Trophoblast cell (in vitro differentiated cells and primary cell): ENCODE measurements at regions not wholly inside any gene's neighbourhood (a gene's known extent, or its start where the extent isn't known, plus 50 kb on each side); places are given as distances from the start of the nearest gene placed in this dataset.

Source experiments
- DNase-seq, 2 donors: peaks; one replicate each; pipeline ENCODE4 v3.0.0-alpha.2; 2016
- H2AFZ ChIP-seq: 2 replicates; pipeline ENCODE4 v1.6.1; 2013; ENCODE audit warnings: low read length, moderate library complexity, mild to moderate bottlenecking; ENCODE audit not compliant: insufficient read depth, poor library complexity
- H2AK5ac ChIP-seq: 2 replicates; pipeline ENCODE4 v1.6.1; 2013; ENCODE audit warnings: mild to moderate bottlenecking, low read length
- H2BK120ac ChIP-seq: 2 replicates; pipeline ENCODE4 v1.6.1; 2013; ENCODE audit warnings: low read length, mild to moderate bottlenecking, moderate library complexity; ENCODE audit not compliant: insufficient read depth, poor library complexity
- H2BK12ac ChIP-seq: 2 replicates; pipeline ENCODE4 v1.6.1; 2013; ENCODE audit warnings: mild to moderate bottlenecking, low read length, moderate library complexity
- H2BK5ac ChIP-seq: 2 replicates; pipeline ENCODE4 v1.6.1; 2013; ENCODE audit warnings: low read length, low read depth, moderate library complexity, mild to moderate bottlenecking; ENCODE audit not compliant: poor library complexity
- H3K14ac ChIP-seq: 2 replicates; pipeline ENCODE4 v1.6.1; 2013; ENCODE audit warnings: mild to moderate bottlenecking, low read length
- H3K18ac ChIP-seq: 2 replicates; pipeline ENCODE4 v1.6.1; 2013; ENCODE audit warnings: mild to moderate bottlenecking, low read length
- H3K23ac ChIP-seq: 2 replicates; pipeline ENCODE4 v1.6.1; 2013; ENCODE audit warnings: low read length
- H3K27ac ChIP-seq: 2 replicates; pipeline ENCODE4 v1.5.1; 2013; ENCODE audit warnings: low read depth, mild to moderate bottlenecking, inconsistent platforms, low read length, moderate library complexity
- H3K27me3 ChIP-seq: 2 replicates; pipeline ENCODE4 v1.6.1; 2013; ENCODE audit warnings: inconsistent platforms, mild to moderate bottlenecking, low read length, moderate library complexity; ENCODE audit not compliant: insufficient read depth
- H3K36me3 ChIP-seq, 2 experiments: 1 replicate in 1 of 2; 2 replicates in 1 of 2; pipeline ENCODE4 v1.6.1; 2013; ENCODE audit warnings: low read length in 2 of 2, mild to moderate bottlenecking in 2 of 2, moderate library complexity in 1 of 2; ENCODE audit not compliant: insufficient read depth in 2 of 2, control insufficient read depth in 1 of 2
- H3K4ac ChIP-seq: 2 replicates; pipeline ENCODE4 v1.6.1; 2013; ENCODE audit warnings: low read depth, mild to moderate bottlenecking, low read length, moderate library complexity
- H3K4me1 ChIP-seq, 2 experiments: 1 replicate in 1 of 2; 2 replicates in 1 of 2; pipeline ENCODE4 v1.6.1; 2013; ENCODE audit warnings: low read length in 2 of 2, mild to moderate bottlenecking in 2 of 2, moderate library complexity in 1 of 2; ENCODE audit not compliant: insufficient read depth in 2 of 2, control insufficient read depth in 1 of 2
- H3K4me2 ChIP-seq: 2 replicates; pipeline ENCODE4 v1.6.1; 2013; ENCODE audit warnings: inconsistent platforms, mild to moderate bottlenecking, low read length, moderate library complexity
- H3K4me3 ChIP-seq: 2 replicates; pipeline ENCODE4 v1.5.1; 2013; ENCODE audit warnings: mild to moderate bottlenecking, low read depth, low read length, inconsistent platforms
- H3K79me1 ChIP-seq: one replicate; pipeline ENCODE4 v1.6.1; 2013; ENCODE audit warnings: low read length
- H3K79me2 ChIP-seq: 2 replicates; pipeline ENCODE4 v1.6.1; 2013; ENCODE audit warnings: low read length, mild to moderate bottlenecking; ENCODE audit not compliant: control insufficient read depth, insufficient read depth, poor library complexity
- H3K9ac ChIP-seq: 2 replicates; pipeline ENCODE4 v1.6.1; 2013; ENCODE audit warnings: mild to moderate bottlenecking, low read length
- H3K9me3 ChIP-seq: 2 replicates; pipeline ENCODE4 v1.6.1; 2013; ENCODE audit warnings: low read depth, mild to moderate bottlenecking, control low read depth, inconsistent platforms, low read length; ENCODE audit not compliant: insufficient read depth
- H4K12ac ChIP-seq: 2 replicates; pipeline ENCODE4 v1.6.1; 2013; ENCODE audit warnings: low read depth, mild to moderate bottlenecking, low read length, moderate library complexity
- H4K8ac ChIP-seq: 2 replicates; pipeline ENCODE4 v1.6.1; 2013; ENCODE audit warnings: low read depth, mild to moderate bottlenecking, low read length, moderate library complexity
- H4K91ac ChIP-seq: one replicate; pipeline ENCODE4 v1.6.1; 2013; ENCODE audit warnings: low read depth, mild to moderate bottlenecking, low read length, moderate library complexity
- WGBS: extraction: QIAGEN DNeasy Blood & Tissue Kit; methylation state at CpG from one replicate; pipeline ENCODE4 v1.1.7; 2013; ENCODE audit warnings: missing lambda C conversion rate; ENCODE audit not compliant: insufficient read length, insufficient coverage; ENCODE audit errors: extremely low coverage; 5-methylcytosine and 5-hydroxymethylcytosine counted together

- peak overlapping the region; percentile 38 for H2AK5ac ChIP-seq
- H3K14ac ChIP-seq: peak overlapping the region; percentile 63
- H3K23ac ChIP-seq: no peak overlapping the region
- peak overlapping the region; percentile 98 for H4K91ac ChIP-seq
- H3K18ac ChIP-seq: peak overlapping the region; percentile 82
- peak overlapping the region; percentile 10 for H4K12ac ChIP-seq
- H3K27me3 ChIP-seq: no peaks in the 10 kb centered on the region
- no peak overlapping the region for H2AFZ ChIP-seq
- H3K4ac ChIP-seq: peak overlapping the region; percentile 76
- peak overlapping the region; percentile 55 for H2BK12ac ChIP-seq
- peak overlapping the region; percentile 77 for H3K27ac ChIP-seq
- peak overlapping the region; percentile 77 for H2BK5ac ChIP-seq
- DNase-seq: no peak
- H4K8ac ChIP-seq: peak overlapping the region; percentile 39
- peaks cover 41 to 46% of the 10 kb centered on the region in 2 experiments for H3K4me1 ChIP-seq
- H3K9me3 ChIP-seq: no peaks in the 10 kb centered on the region
- H3K9ac ChIP-seq: peak overlapping the region; percentile 8
- H3K4me3 ChIP-seq: no peak overlapping the region
- peaks cover 49% of the 10 kb centered on the region for H3K79me1 ChIP-seq
- no peaks in the 10 kb centered on the region for H3K36me3 ChIP-seq
- peak overlapping the region; percentile 24 for H3K4me2 ChIP-seq
- peaks cover 11% of the 10 kb centered on the region for H3K79me2 ChIP-seq
- no CpG with 5 or more reads among the region's 17 CpGs for WGBS
- peak overlapping the region; percentile 94 for H2BK120ac ChIP-seq
Measured at GRCh38 chr15:66630801-66631351, 65.1 kb upstream of the LCTL start.

- H3K23ac ChIP-seq: no peak overlapping the region
- H3K14ac ChIP-seq: peak overlapping the region; percentile 75
- no peak overlapping the region for H3K4me3 ChIP-seq
- H3K27ac ChIP-seq: peak overlapping the region; percentile 63
- H4K91ac ChIP-seq: peak overlapping the region; percentile 84
- WGBS: no CpG with 5 or more reads among the region's 7 CpGs
- H3K4me1 ChIP-seq: peaks cover 41 to 46% of the 10 kb centered on the region in 2 experiments
- H4K8ac ChIP-seq: peak overlapping the region; percentile 45
- peak overlapping the region; percentile 69 for H2BK5ac ChIP-seq
- no peaks in the 10 kb centered on the region for H3K9me3 ChIP-seq
- peak overlapping the region; percentile 95 for H2BK12ac ChIP-seq
- no peak overlapping the region for H3K9ac ChIP-seq
- H3K18ac ChIP-seq: peak overlapping the region; percentile 21
- H3K36me3 ChIP-seq: no peaks in the 10 kb centered on the region
- no peaks in the 10 kb centered on the region for H3K27me3 ChIP-seq
- H3K79me1 ChIP-seq: peaks cover 52% of the 10 kb centered on the region
- H3K4me2 ChIP-seq: no peak overlapping the region
- H2BK120ac ChIP-seq: peak overlapping the region; percentile 79
- peak overlapping the region; percentile 33 for H4K12ac ChIP-seq
- peak overlapping the region; percentile 17 for H2AFZ ChIP-seq
- H3K79me2 ChIP-seq: peaks cover 11% of the 10 kb centered on the region
- no peak for DNase-seq
- H2AK5ac ChIP-seq: peak overlapping the region; percentile 69
- H3K4ac ChIP-seq: peak overlapping the region; percentile 31
Measured at GRCh38 chr15:66631616-66632263, 65.9 kb upstream of the LCTL start.

DNA sequence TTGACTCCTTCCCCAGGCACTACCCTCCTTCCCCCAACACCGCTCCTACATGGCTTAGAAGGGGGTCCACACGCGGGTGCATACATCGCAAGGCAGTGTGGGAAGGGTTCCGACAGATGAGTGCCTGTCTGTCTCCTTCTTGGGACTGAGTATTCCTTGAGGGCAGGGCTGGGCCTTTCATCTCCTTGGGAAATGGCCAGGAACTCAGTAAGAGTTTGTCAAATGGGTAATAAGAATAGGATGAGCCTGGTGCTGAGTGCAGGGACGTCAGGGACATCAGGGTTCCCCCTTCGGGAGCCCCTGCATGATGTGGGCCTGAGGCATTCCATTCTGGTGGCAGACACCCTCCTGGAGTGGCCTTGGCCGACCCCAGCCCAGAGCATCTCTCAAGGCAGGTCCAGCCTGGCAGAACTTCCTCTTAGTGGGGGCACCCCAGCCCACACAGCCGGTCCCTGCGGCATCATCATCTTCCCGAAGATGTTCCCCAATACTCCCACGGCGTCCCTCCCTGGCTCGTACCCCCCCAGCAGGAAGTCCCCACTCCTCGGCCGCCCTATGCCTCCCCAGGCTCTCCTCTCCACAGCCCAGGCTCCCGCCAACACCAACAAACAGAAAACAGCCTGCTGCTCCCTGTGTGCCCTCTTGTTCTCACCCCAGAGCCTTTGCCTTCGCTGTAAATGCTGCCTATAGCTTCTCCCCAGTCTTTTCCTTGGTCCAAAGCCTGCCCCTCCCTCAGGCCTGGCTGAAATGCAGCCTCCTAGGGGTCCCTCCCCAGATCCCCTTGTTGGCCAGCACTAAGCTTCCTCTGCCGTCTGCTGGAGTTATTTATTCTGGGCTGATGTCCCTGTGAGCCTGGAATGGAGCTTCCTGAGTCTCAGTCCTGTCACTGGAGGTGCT, 67.5 kb upstream of the LCTL start:
- Histone ChIP-seq H3K36me3 (no peaks in the 10 kb centered on the region), H2BK12ac (peak overlapping the region; percentile 95), H3K27ac (peak overlapping the region; percentile 1), H3K18ac (peak overlapping the region; percentile 43), H3K27me3 (no peaks in the 10 kb centered on the region), H3K9me3 (no peaks in the 10 kb centered on the region), H3K23ac (no peak overlapping the region), H4K12ac (no peak overlapping the region), H3K79me2 (peaks cover 11% of the 10 kb centered on the region), H3K9ac (no peak overlapping the region), H2AK5ac (peak overlapping the region; percentile 69), H3K14ac (peak overlapping the region; percentile 75), H3K79me1 (peaks cover 50% of the 10 kb centered on the region), H2BK5ac (peak overlapping the region; percentile 74), H2BK120ac (peak overlapping the region; percentile 79), H3K4me2 (no peak overlapping the region), H2AFZ (no peak overlapping the region), H3K4ac (peak overlapping the region; percentile 31), H4K91ac (peak overlapping the region; percentile 84), H3K4me3 (no peak overlapping the region), H3K4me1 (peaks cover 41 to 46% of the 10 kb centered on the region in 2 experiments), H4K8ac (peak overlapping the region; percentile 40)
- no peak for DNase-seq
- no CpG with 5 or more reads among the region's 19 CpGs for WGBS

GRCh38 chr15:66633938-66634250, 68.1 kb upstream of the LCTL start:
- H3K79me1 ChIP-seq: peaks cover 49% of the 10 kb centered on the region
- peaks cover 40 to 45% of the 10 kb centered on the region in 2 experiments for H3K4me1 ChIP-seq
- H3K9ac ChIP-seq: no peak overlapping the region
- H3K27ac ChIP-seq: no peak overlapping the region
- no peak overlapping the region for H3K4ac ChIP-seq
- H3K4me2 ChIP-seq: no peak overlapping the region
- no peaks in the 10 kb centered on the region for H3K36me3 ChIP-seq
- no peak overlapping the region for H3K23ac ChIP-seq
- no peak overlapping the region for H2BK5ac ChIP-seq
- H4K8ac ChIP-seq: no peak overlapping the region
- peak overlapping the region; percentile 95 for H2BK12ac ChIP-seq
- H2BK120ac ChIP-seq: peak overlapping the region; percentile 79
- H2AFZ ChIP-seq: no peak overlapping the region
- no peak for DNase-seq
- peak overlapping the region; percentile 84 for H4K91ac ChIP-seq
- no peak overlapping the region for H3K18ac ChIP-seq
- H3K4me3 ChIP-seq: no peak overlapping the region
- H3K9me3 ChIP-seq: no peaks in the 10 kb centered on the region
- H2AK5ac ChIP-seq: peak overlapping the region; percentile 31
- H3K79me2 ChIP-seq: peaks cover 11% of the 10 kb centered on the region
- no peaks in the 10 kb centered on the region for H3K27me3 ChIP-seq
- no CpG with 5 or more reads among the region's 3 CpGs for WGBS
- no peak overlapping the region for H4K12ac ChIP-seq
- H3K14ac ChIP-seq: peak overlapping the region; percentile 75
